H9 (cell line): ENCODE measurements at regions not wholly inside any gene's neighbourhood (a gene's known extent, or its start where the extent isn't known, plus 50 kb on each side); places are given as distances from the start of the nearest gene placed in this dataset.

Source experiments
- DNase-seq: peaks from one replicate; pipeline ENCODE4 v3.0.0-alpha.2; 2017
- H2AFZ ChIP-seq: one replicate; pipeline ENCODE4 v1.6.1; 2013; ENCODE audit warnings: mild to moderate bottlenecking, low read length, control low read depth, moderate library complexity
- H2AK5ac ChIP-seq: 2 replicates; pipeline ENCODE4 v1.6.1; 2013; ENCODE audit warnings: low read length, control low read depth, mixed read lengths; ENCODE audit not compliant: insufficient read length
- H2BK120ac ChIP-seq: one replicate; pipeline ENCODE4 v1.6.1; 2013; ENCODE audit warnings: low read depth, mild to moderate bottlenecking, low read length, control low read depth, inconsistent platforms; ENCODE audit not compliant: poor library complexity, severe bottlenecking
- H2BK12ac ChIP-seq: 2 replicates; pipeline ENCODE4 v1.6.1; 2013; ENCODE audit warnings: low read length, control low read depth, mixed read lengths, low read depth; ENCODE audit not compliant: insufficient read length
- H2BK15ac ChIP-seq: 2 replicates; pipeline ENCODE4 v1.6.1; 2013; ENCODE audit warnings: low read depth, low read length, control low read depth
- H2BK20ac ChIP-seq: one replicate; pipeline ENCODE4 v1.6.1; 2013; ENCODE audit warnings: low read depth, mild to moderate bottlenecking, low read length, control low read depth, inconsistent platforms; ENCODE audit not compliant: poor library complexity, severe bottlenecking
- H2BK5ac ChIP-seq: 2 replicates; pipeline ENCODE4 v1.6.1; 2013; ENCODE audit warnings: low read length, control low read depth, mixed read lengths; ENCODE audit not compliant: insufficient read length
- H3K14ac ChIP-seq: 2 replicates; pipeline ENCODE4 v1.6.1; 2013; ENCODE audit warnings: low read length, control low read depth; ENCODE audit not compliant: insufficient read depth
- H3K18ac ChIP-seq: 2 replicates; pipeline ENCODE4 v1.6.1; 2013; ENCODE audit warnings: low read depth, mild to moderate bottlenecking, mixed read lengths, low read length, control low read depth; ENCODE audit not compliant: insufficient read length
- H3K23ac ChIP-seq: 2 replicates; pipeline ENCODE4 v1.6.1; 2013; ENCODE audit warnings: low read length, control low read depth, mixed read lengths, low read depth; ENCODE audit not compliant: insufficient read length
- H3K23me2 ChIP-seq: 2 replicates; pipeline ENCODE4 v1.6.1; 2013; ENCODE audit warnings: low read depth, mild to moderate bottlenecking, mixed read lengths, low read length, control low read depth; ENCODE audit not compliant: insufficient read length, poor library complexity, severe bottlenecking
- H3K27ac ChIP-seq: 2 replicates; pipeline ENCODE4 v1.5.1; 2013; ENCODE audit warnings: low read length, control low read depth, mixed read lengths, low read depth; ENCODE audit not compliant: insufficient read length
- H3K27me3 ChIP-seq: 2 replicates; pipeline ENCODE4 v1.6.1; 2013; ENCODE audit warnings: low read length, control low read depth, inconsistent platforms; ENCODE audit not compliant: insufficient read depth
- H3K4ac ChIP-seq: 2 replicates; pipeline ENCODE4 v1.6.1; 2013; ENCODE audit warnings: low read depth, mild to moderate bottlenecking, control low read depth, inconsistent platforms, low read length, moderate library complexity
- H3K4me1 ChIP-seq: 2 replicates; pipeline ENCODE4 v1.6.1; 2013; ENCODE audit warnings: low read length, control low read depth, inconsistent platforms; ENCODE audit not compliant: insufficient read depth
- H3K4me2 ChIP-seq: 2 replicates; pipeline ENCODE4 v1.6.1; 2013; ENCODE audit warnings: low read length, control low read depth, mixed read lengths; ENCODE audit not compliant: insufficient read length, insufficient read depth
- H3K56ac ChIP-seq: 2 replicates; pipeline ENCODE4 v1.6.1; 2013; ENCODE audit warnings: low read depth, mild to moderate bottlenecking, mixed read lengths, low read length, control low read depth; ENCODE audit not compliant: insufficient read length
- H3K79me1 ChIP-seq: 2 replicates; pipeline ENCODE4 v1.6.1; 2013; ENCODE audit warnings: low read depth, mild to moderate bottlenecking, moderate library complexity, low read length, control low read depth, inconsistent platforms; ENCODE audit not compliant: insufficient read depth, poor library complexity, severe bottlenecking
- H3K79me2 ChIP-seq: 2 replicates; pipeline ENCODE4 v1.6.1; 2013; ENCODE audit warnings: low read length, control low read depth, inconsistent platforms; ENCODE audit not compliant: insufficient read depth
- H3K9ac ChIP-seq: 2 replicates; pipeline ENCODE4 v1.6.1; 2013; ENCODE audit warnings: low read length, control low read depth, mixed read lengths; ENCODE audit not compliant: insufficient read length; ENCODE audit errors: extremely low read depth
- H3K9me3 ChIP-seq: one replicate; pipeline ENCODE4 v1.6.1; 2013; ENCODE audit warnings: low read depth, low read length, inconsistent platforms; ENCODE audit not compliant: control insufficient read depth
- H3T11ph ChIP-seq: one replicate; pipeline ENCODE4 v1.6.1; 2013; ENCODE audit warnings: mild to moderate bottlenecking, low read length, control low read depth, inconsistent platforms
- H4K20me1 ChIP-seq: one replicate; pipeline ENCODE4 v1.6.1; 2013; ENCODE audit not compliant: control insufficient read depth, insufficient read length, insufficient read depth
- H4K5ac ChIP-seq: 2 replicates; pipeline ENCODE4 v1.6.1; 2013; ENCODE audit warnings: low read depth, mild to moderate bottlenecking, mixed read lengths, low read length, control low read depth; ENCODE audit not compliant: insufficient read length
- H4K8ac ChIP-seq: replicated peaks from 2 replicates; pipeline ENCODE4 v1.6.1; 2013; ENCODE audit warnings: low read length, control low read depth, mixed read lengths, low read depth; ENCODE audit not compliant: insufficient read length
- H4K91ac ChIP-seq: 2 replicates; pipeline ENCODE4 v1.6.1; 2013; ENCODE audit warnings: low read depth, mild to moderate bottlenecking, moderate library complexity, mixed read lengths, low read length, control low read depth; ENCODE audit not compliant: insufficient read length
- H3K27ac Mint-ChIP-seq, 3 experiments: 2 replicates in 2 of 3; 3 replicates in 1 of 3; pipeline ENCODE4 v1.8.0; 2020 to 2021; ENCODE audit warnings: mixed read lengths in 3 of 3, mild to moderate bottlenecking in 1 of 3, moderate library complexity in 1 of 3
- H3K27me3 Mint-ChIP-seq: 2 replicates; pipeline ENCODE4 v1.8.0; 2021; ENCODE audit warnings: low read depth, mild to moderate bottlenecking, moderate library complexity, mixed read lengths
- H3K36me3 Mint-ChIP-seq, 3 experiments: 2 replicates in 2 of 3; 3 replicates in 1 of 3; pipeline ENCODE4 v1.8.0; 2020 to 2021; ENCODE audit warnings: low read depth in 3 of 3, mixed read lengths in 3 of 3; ENCODE audit not compliant: insufficient read depth in 1 of 3
- H3K4me1 Mint-ChIP-seq, 2 experiments: 2 replicates each; pipeline ENCODE4 v1.8.0; 2020; ENCODE audit warnings: mixed read lengths in 2 of 2
- H3K4me3 Mint-ChIP-seq, 2 experiments: 2 replicates in 1 of 2; 3 replicates in 1 of 2; pipeline ENCODE4 v1.8.0; 2020 to 2021; ENCODE audit warnings: mild to moderate bottlenecking in 2 of 2, mixed read lengths in 2 of 2, moderate library complexity in 1 of 2
- H3K9me3 Mint-ChIP-seq, 2 experiments: 2 replicates in 1 of 2; 3 replicates in 1 of 2; pipeline ENCODE4 v1.8.0; 2020; ENCODE audit warnings: mild to moderate bottlenecking in 2 of 2, mixed read lengths in 2 of 2, moderate library complexity in 1 of 2
- WGBS: extraction: QIAGEN DNeasy Blood & Tissue Kit; methylation state at CpG from one replicate; pipeline ENCODE4 v1.1.7; 2013; ENCODE audit warnings: missing lambda C conversion rate, low lambda C conversion rate, mixed read lengths; ENCODE audit not compliant: insufficient read length; ENCODE audit errors: extremely low coverage; 5-methylcytosine and 5-hydroxymethylcytosine counted together
- TF ChIP-seq, protein P1 (sequence below): fragments of 200-600 bp; sonication (generic); conservative IDR thresholded peaks from 3 replicates; pipeline ENCODE4 v1.8.0; 2021; ENCODE audit warnings: antibody characterized with exemption, mild to moderate bottlenecking

DNA sequence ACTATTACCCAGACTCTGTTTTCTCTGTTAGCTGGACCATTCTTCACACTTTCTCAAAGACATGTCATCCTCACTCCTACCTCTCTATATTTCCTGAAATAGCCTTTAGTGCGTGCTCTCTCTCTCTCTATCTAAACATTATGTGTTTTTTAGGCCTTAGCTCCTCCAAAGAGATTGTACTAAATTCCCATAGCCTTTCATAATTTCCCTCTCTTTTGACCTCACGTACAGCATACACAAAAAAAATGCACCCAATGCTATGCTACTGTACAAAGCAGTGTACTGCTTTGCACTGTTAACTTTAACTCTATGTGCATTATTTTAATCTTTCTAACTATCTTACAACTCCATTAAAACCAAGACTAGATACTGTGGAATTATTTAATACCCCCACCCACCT is 288.4 kb downstream of the DAD1 start:
- no peak overlapping the region for H3K56ac ChIP-seq
- TF ChIP-seq, protein P1, sequence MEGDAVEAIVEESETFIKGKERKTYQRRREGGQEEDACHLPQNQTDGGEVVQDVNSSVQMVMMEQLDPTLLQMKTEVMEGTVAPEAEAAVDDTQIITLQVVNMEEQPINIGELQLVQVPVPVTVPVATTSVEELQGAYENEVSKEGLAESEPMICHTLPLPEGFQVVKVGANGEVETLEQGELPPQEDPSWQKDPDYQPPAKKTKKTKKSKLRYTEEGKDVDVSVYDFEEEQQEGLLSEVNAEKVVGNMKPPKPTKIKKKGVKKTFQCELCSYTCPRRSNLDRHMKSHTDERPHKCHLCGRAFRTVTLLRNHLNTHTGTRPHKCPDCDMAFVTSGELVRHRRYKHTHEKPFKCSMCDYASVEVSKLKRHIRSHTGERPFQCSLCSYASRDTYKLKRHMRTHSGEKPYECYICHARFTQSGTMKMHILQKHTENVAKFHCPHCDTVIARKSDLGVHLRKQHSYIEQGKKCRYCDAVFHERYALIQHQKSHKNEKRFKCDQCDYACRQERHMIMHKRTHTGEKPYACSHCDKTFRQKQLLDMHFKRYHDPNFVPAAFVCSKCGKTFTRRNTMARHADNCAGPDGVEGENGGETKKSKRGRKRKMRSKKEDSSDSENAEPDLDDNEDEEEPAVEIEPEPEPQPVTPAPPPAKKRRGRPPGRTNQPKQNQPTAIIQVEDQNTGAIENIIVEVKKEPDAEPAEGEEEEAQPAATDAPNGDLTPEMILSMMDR, result no peak
- no peaks in the 10 kb centered on the region for H3K27me3 ChIP-seq
- no peak overlapping the region for H4K5ac ChIP-seq
- no peak for DNase-seq
- H3K4ac ChIP-seq, result no peak overlapping the region
- no peak overlapping the region for H2AFZ ChIP-seq
- H3K14ac ChIP-seq, result no peak overlapping the region
- H3K18ac ChIP-seq, result no peak overlapping the region
- no peaks in the 10 kb centered on the region for H3K4me1 ChIP-seq
- H2BK15ac ChIP-seq, result no peak overlapping the region
- H2AK5ac ChIP-seq, result no peak overlapping the region
- H4K91ac ChIP-seq, result no peak overlapping the region
- H3K36me3 Mint-ChIP-seq, result peaks cover 0 to 2% (median 0%) of the 10 kb centered on the region in 3 experiments; a peak in 1 of 7 replicates
- H3K27ac Mint-ChIP-seq, result no peak overlapping the region
- no CpG with 5 or more reads among the region's 2 CpGs for WGBS
- H3K4me2 ChIP-seq, result no peak overlapping the region
- H3K79me2 ChIP-seq, result no peaks in the 10 kb centered on the region
- no peak overlapping the region for H2BK20ac ChIP-seq
- no peaks in the 10 kb centered on the region for H3K9me3 ChIP-seq
- H4K20me1 ChIP-seq, result no peaks in the 10 kb centered on the region
- H3K4me3 Mint-ChIP-seq, result no peak overlapping the region
- no peak overlapping the region for H3K9ac ChIP-seq
- no peak overlapping the region for H2BK12ac ChIP-seq
- H3K9me3 Mint-ChIP-seq, result no peaks in the 10 kb centered on the region; a peak in 1 of 5 replicates
- no peak overlapping the region for H3K27ac ChIP-seq
- no peak overlapping the region for H3T11ph ChIP-seq
- no peak overlapping the region for H2BK120ac ChIP-seq
- H3K27me3 Mint-ChIP-seq, result no peaks in the 10 kb centered on the region; the same call in 1 of the 2 replicates
- no peak overlapping the region for H2BK5ac ChIP-seq
- H4K8ac ChIP-seq, result no peak overlapping the region
- H3K23me2 ChIP-seq, result no peaks in the 10 kb centered on the region
- H3K79me1 ChIP-seq, result no peaks in the 10 kb centered on the region
- H3K23ac ChIP-seq, result no peak overlapping the region
- peaks cover 0 to 2% of the 10 kb centered on the region in 2 experiments; a peak in 1 of 4 replicates for H3K4me1 Mint-ChIP-seq
